ENCODE measurements at regions not wholly inside any gene's neighbourhood (a gene's known extent, or its start where the extent isn't known, plus 50 kb on each side); places are given as distances from the start of the nearest gene placed in this dataset.

- no peak for TF ChIP-seq CTCF (IDR thresholded peaks at IDR 0.05; ENCODE audit: low read length)
- TF ChIP-seq EZH2 (IDR thresholded peaks at IDR 0.05; ENCODE audit: borderline replicate concordance, low read length): no peak
Measured at GRCh38 chr14:82536566-82536965, 1002.9 kb upstream of the SEL1L start.
